Activated CD4-positive, CD25-positive, alpha-beta regulatory T cell treated with anti-CD3 and anti-CD28 coated beads, Interleukin-2, amount 50 U/mL, for 24 hours (primary cell): ENCODE measurements at regions not wholly inside any gene's neighbourhood (a gene's known extent, or its start where the extent isn't known, plus 50 kb on each side); places are given as distances from the start of the nearest gene placed in this dataset.

Experiments used
- ATAC-seq, 2 donors: fragments of 150-1000 bp; cut with Tn5 transposase; one replicate each; pipeline ENCODE4 v1.10.0; 2021; ENCODE audit warnings: mild to moderate bottlenecking in 1 of 2, moderate library complexity in 1 of 2

DNA sequence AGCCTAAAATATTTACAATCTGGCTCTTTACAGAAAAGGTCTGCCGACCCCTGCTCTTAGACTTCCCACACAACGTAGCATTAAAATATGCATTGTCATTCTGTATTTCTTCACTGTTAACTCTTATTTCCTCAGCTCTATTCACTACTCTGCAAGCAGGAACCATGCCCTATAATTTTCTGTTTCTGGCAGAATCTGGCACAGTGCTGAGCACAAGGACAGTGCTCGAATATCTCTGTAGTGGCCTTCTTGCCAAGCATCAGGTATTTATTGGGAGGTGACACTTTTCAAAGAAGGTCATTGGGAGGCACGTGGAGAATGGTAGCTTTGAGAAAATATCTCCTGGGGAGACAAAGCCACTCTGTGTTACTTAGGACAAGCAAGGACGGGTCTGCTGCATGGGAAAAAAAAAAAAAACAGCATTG lies 77.9 kb downstream of the PSMG1 start:
- no peak for ATAC-seq

DNA sequence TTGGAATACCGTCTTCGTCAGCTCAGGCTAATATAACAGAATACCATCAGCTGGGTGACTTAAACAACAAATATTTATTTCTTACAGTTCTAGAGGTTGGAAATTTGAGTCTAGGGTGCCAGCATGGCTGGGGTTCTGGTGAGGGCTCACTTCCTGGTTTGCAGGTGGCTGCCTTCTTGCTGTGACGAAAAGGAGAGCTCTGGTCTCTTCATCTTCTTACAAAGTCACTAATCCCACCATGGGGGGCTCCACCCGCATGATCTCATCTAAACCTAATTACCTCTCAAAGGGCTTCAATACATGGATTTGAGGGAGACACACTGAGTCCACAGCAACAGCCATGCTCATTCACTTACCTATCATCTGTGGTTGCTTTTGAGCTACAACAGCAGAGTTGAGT lies 78.3 kb downstream of the PSMG1 start:
- no peak for ATAC-seq

DNA sequence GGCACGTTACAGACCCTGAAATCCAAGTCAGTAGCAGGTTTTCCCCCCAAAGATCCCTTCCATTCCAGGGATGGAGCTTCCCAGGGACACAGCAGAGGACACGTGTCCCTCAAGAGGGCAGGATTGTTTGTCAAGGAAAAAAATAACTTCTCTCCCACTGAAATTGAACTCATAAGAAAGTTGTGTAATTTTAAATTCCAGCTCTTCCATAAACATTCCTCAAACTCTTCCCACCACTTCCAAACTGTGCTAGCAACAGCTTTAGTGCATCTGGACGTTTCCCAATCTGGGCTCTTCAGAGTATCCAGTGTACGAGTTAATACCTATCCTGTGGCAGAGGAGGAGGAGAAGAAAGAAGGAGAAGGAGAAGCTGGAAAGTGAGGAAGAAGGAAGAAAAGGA lies 79.6 kb downstream of the PSMG1 start:
- ATAC-seq: no peak

DNA sequence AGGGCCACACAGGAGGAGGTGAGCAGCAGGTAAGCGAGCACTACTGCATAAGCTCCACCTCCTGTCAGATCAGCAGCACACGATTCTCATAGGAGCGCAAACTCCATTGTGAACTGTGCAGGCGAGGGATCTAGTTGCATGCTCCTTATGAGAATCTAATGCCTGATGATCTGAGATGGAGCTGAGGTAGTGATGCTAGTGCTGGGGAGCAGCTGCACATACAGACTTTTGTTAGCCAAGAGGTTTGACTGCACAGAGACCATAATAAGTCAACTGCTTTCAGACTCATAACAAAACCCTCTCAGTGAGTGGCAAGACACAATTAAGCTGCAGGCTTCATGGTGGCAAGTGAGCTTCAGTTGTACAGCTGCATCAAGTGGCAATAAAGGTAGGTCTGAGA lies 83.4 kb downstream of the PSMG1 start:
- ATAC-seq: no peak

DNA sequence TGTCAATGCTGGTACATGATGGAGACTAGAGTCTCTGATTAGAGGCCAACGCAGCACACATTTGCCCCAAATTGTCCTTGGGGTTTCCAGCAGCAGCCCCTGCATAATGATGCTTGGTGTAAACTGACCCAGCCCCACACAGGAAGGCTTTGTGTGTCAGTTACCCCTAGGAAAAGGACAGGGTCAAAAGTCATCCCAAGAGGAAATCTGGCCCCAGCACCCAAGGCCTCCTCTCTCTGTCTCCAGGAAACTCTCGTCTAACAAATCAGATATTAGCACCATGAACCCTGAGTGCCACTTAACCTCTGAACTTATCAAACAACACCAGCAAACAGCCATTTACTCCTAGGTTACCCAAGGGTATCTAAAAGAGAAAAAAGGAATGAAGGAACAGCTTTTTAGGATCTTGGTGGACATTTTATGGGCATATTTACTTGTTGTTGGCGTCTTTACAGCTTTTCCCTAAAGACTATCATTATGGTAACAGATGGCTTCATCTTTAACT lies 84.5 kb downstream of the PSMG1 start:
- no peak for ATAC-seq

DNA sequence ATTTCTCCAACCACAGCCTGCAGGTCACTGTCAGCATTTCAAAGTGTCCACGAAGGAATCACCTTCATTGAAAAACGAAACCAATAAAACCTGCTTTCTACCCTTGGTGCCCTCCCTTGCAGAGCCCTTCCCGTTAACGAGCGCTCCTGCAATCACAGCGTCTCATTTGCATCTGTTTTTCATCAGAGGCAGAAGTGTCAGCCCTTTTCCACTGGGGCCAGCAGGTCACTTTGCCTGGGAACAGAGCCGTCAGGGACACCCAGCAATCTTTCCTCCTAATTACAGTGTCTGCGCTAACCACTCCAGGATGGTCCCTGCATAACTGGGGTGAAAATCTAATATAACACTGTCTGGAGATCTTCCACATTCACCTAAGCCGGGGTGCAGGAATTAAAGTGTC lies 85.3 kb downstream of the PSMG1 start:
- ATAC-seq: no peak

DNA sequence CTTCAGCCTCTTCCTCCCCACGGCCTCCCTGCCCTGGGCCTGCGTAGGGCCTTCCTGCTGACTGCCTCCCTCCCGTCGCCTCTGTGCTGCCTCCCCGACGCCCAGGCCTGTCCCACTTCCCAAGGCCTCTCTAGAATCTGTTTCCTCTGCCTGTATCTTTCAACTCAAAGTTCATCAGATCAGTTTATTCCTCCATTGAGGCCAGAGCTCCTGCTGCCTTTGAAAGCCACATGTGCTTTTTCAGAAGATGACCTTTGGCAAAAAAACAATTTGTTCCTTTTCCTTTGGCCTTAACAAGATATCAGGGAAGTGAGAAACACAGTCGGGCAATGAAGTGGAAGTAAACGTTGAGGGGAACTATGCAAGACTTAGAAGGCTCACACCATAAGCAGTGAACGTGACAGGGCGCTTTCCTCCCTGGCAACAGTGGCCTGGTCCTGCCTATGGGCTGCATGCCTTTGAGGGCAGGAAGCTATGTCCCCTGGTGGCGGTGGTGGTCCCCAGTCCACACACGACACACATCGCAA lies 85.9 kb downstream of the PSMG1 start:
- ATAC-seq: no peak

DNA sequence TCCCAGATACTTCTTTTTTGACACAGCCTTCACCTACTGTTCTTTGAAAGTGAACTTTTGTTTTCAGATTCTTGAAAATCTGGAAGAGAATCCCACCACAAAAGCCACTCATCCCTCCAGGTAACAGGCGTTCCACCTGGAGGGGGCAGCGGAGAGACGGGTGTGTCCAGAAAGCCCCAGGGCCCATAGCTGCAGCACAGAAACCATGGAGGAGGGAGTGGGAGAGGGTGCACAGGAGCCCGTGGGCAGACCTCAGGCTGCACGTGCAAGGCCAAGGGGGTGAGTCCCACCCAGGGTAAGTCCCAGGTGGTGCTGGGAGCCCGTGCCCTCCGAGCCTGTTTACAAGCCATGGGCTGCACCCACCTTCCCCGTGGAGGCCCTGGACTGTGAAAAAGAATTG lies 86.5 kb downstream of the PSMG1 start:
- no peak for ATAC-seq

DNA sequence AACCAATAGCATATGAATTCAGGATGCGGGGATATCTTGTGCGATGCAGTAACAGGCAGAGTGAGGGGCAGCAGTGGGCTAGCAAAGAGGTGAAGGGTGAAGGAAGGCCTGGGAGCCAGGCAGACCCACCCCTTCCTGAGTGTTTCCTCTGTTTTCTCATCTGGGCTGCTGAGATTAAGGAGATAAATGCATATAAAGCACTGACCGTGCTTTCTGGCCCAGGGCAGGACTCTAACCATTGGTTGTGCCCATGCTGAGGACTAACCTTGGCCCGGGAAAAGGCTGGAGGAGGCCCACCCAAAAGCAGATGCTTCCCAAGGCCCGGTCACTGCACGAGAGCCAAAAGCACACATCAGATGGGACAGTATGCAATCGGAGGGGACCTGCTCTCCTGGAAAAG lies 87.6 kb downstream of the PSMG1 start:
- ATAC-seq: no peak

DNA sequence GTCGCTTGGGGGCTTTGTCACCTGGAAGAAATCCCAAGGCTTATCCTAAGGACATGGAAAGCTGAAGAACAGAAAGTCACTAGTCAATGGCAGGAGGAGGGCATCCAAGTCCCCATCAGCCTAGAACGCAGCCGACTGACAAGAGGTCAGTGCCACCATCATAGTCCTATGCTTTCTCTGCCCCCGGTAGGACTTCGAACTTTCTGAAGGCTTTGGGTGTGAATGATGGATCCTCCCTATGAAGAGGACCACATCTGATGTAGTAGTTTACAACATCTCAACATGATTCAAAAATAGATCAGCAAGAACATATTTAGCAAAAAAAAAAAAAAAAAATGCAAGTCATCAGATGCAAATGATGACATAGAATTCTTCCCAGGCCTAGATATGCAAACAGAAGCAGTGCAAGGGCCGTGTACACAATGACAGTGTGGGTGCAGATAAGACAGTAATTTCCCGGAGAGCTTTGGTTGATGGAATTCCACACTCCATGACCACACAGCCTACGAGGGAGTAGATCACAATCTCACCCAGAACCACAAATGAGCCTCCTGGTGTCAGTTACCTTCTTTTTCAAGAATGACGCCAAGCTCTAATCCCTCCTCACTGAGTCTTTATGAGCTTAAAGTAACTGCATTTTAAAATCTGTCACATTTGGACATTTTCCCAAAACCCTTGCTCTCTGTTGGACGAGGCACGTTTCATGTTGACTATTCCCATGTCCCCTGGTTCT lies 88.2 kb downstream of the PSMG1 start:
- ATAC-seq: no peak

DNA sequence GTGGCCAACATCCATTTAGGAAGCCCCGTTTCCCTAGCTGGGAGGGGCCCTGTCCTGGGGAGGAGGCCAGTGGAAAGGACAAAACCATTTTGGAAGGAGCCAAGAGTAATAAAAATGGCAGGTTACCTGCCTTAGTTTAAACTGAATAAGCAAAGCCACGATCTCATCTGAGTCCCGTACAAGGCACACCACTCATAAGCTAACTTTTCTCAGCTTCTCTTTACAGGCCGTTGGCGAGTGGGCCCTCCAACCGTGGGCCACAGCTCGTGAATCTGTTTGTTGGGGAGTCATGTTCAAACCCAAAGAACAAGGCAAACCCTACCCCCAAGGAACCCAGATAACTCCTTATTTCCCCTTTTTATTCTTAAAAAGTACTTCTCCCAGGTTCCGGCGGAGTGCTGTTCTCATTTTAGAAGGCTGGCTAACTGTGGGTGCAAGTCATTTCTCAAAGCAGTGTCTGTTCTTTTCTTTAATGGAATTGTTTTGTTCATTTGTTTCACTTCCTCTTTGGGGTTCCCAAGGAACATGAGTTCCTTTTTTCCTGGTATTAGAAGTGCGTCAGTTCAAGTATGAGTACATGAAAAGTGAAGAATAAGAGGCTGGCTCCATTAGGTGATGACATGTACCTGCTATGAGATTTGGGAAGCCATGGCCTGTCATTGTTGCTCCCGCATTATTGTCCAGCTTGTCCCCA lies 89.0 kb downstream of the PSMG1 start:
- ATAC-seq: no peak

DNA sequence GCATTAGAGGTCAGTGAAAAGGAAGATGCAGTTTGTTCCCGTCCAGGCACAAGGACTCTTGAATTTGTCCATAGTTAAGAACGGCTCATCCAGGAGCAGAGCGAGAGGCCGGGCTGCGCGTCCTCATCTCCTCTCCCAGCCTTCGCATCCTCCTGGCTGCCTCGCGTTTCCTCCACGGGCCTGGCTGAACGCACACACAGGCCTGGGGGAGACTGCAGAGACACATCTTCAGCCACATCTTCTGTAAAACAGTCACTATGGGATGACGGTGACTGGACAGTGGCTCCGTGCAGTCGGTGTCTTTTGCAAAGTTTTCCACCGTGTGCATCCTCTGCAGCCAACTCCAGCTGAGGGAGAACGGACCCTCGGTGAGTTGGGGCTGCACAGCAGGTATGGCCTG lies 89.7 kb downstream of the PSMG1 start:
- ATAC-seq: no peak

DNA sequence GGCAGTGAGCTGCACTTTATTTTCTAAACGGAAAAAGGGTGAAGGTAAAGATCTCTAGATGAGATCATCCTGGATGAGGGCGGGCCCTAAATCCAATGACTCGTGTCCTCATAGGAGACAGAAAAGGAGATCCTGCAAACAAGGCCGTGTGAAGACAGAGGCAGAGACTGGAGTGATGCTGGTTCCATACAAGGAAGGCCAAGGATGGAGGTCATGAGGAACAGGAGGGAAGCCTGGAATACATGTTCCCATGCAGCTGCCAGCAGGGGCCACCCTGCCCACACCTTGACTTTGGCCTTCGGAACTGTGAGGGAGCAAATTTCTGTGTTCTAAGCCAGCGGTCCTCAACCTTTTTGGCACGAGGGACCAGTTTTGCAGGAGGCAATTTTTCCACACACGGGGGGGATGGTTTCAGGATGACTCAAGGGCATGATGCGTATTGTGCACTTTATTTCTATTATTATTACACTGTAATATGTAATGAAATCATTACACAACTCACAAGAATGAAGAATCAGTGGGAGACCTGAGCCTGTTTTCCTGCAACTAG lies 94.3 kb downstream of the PSMG1 start:
- ATAC-seq: no peak

DNA sequence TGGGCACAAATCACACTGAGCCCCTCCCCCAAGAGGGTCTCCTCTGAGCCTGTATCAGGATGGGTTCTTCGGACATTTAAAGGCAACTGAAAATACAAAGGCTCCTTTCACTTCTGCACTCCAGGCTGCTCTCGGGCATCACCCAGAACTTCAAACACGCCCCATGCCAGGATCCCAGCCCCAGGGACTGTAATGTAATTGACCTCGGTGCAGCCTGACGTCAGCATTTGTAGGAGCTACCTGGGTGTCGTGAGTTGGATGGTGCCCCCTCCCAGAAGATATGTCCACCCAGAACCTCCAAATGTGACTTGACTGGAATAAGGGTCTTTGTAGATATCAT lies 95.2 kb downstream of the PSMG1 start:
- ATAC-seq: no peak

DNA sequence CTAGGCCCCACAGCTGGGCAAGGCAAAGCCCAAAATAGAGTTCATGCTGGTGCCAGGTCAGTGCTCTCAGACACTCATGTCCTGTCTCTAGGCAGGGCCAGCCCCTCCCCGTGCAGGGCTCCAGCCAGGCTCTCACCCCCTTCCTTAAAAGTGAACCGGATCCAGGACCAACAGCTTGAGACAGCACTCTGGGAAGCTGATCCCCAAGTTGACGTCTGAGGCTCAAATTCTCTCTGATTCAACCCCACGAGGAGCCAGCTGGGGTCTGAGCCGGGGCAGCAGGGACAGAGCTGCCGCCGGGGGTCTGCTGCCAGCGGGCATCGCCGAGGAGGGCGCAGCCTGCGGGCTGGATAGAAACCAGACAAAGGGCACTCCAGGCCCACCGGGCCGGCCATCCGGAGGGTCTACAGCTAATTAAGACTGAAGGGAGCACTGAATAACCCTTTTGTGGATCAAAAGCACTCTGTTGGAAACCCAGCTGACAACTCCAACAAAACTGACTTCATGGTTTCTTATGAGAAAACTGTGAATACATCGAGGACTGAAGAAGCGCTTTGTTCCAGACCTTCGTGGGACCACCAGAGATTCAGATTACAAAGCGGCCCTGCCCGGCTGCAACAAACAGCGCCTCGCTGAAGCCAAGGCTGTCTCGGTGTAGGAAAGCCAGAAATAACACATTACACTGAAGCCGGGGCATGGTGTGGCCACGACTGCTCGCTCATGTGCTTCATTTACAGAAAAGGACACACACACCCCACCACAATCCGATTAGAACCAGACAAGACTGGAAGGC lies 95.8 kb downstream of the PSMG1 start:
- no peak for ATAC-seq

DNA sequence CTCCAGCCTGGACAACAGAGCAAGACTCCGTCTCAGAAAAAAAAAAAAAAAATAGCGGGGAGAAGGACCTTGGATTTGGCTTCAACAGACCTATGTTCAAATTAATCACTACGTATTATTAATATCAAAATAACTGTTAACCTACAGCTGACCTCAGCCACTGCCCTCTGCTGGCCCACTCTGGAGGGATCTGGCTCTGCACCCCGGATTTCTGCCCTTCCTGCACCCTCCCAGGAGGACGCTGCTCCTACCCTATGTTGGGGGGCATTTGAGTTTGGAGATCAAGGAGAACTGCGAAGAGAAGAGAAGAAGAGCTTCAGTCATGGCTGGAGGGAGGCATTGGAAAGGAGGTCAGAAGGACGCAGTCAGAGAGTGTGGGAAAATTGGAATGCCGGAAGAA lies 96.7 kb downstream of the PSMG1 start:
- ATAC-seq: no peak

DNA sequence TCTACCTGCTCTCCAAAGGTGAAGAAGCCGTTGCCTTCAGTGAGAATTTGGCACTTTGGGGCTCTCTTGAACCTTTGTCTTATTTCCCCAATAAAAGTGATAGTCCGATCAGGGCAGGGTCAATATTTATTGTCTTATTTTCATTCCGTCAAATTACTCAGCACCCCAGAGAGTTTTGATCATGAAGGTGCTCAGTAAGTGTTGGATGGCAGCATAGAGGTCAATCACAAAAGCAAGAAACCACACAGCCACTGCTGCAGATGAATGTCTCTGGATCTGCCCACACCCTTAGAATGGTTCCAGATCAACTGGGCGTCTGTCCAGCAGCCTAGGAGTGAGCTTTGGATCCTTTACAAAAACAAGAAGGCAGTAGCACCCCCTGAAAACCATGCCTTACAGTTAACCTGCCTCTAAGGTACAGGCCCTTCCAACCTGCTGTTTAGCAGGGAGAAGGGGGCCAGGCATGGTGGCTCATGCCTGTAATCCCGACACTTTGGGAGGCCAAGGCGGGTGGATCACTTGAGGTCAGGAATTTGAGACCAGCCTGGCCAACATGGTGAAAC lies 97.3 kb downstream of the PSMG1 start:
- ATAC-seq: no peak

DNA sequence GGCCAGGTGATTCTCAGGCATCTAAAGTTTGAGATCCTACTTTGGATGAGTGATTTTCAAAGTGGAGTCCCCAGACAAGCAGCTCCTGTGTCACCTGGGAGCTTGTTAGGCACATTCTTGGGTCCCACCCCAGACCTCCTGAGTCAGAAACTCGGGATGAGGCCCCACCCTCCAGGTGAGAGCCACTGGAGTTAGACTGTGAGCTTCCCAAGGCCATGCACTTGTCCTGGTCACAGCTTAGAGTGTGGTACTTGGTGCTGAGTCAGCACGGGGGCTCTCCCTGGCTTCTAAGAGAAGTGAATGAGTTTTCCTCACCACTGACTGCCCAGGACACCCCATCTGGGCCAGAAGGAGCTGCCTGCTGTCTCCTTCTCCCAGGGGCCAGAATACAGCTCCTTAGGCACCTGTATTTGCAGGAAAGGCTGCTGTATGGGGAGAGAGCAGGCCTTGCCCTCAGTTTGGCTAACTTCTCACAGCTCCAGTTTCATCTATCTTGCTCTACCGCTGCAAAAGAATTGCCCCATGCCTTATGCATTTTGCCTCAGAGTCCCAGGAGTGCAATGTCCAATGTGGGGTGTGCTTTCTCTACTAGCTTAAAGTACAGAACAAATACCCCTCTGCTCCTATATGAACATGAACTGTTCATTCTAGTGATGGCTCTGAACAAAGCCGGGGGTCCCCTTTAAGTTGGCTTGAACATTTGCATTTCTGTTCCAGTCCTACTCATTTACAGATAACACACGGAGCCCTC lies 98.1 kb downstream of the PSMG1 start:
- ATAC-seq: no peak

DNA sequence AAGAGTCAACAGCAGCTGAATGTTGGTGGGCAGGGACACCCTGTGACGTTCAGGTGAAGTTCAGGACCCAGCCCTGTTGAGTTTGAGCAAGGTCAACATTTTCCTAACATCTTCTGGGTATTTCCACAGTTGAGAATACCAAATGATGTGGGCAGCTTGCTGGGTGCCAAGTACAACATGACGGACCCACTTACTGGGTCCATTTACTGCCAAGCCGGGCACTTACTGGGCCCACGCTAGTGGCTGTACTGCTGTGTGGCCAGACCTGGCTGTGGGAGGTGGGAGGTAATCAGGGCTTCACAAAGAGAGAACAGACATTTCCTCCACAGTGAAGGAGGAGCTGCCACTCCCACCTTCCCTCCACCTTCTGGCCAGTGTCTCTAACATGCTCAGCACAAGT lies 99.2 kb downstream of the PSMG1 start:
- no peak for ATAC-seq

DNA sequence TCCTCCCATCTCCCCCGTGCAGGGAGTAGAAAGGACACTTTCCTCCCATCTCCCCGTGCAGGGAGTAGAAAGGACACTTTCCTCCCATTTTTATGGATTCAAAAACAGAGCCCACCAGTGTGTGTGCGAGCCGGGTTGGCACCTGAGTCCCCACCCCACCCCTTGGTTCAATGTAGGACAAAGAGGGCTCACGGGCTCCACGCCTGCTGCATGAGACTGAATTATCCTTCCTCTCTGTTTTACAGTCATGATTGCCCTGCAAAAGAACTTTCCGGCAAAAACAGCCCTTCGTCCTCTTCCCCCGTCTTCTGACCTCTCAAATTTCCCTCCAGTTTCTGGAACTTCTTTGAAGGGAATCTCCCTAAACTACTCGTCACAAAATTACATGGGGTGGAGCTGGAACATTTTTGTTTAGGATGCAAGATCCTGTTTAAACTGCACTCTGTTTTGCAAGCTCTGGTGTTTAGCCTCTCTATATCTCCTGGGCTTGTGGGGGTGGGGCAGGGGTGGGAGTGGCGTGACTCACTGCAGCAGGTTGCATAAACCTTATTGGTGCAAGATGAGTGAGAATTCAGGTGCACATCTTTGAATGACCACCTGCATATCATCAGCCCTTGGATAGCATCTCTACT lies 99.8 kb downstream of the PSMG1 start:
- no peak for ATAC-seq

DNA sequence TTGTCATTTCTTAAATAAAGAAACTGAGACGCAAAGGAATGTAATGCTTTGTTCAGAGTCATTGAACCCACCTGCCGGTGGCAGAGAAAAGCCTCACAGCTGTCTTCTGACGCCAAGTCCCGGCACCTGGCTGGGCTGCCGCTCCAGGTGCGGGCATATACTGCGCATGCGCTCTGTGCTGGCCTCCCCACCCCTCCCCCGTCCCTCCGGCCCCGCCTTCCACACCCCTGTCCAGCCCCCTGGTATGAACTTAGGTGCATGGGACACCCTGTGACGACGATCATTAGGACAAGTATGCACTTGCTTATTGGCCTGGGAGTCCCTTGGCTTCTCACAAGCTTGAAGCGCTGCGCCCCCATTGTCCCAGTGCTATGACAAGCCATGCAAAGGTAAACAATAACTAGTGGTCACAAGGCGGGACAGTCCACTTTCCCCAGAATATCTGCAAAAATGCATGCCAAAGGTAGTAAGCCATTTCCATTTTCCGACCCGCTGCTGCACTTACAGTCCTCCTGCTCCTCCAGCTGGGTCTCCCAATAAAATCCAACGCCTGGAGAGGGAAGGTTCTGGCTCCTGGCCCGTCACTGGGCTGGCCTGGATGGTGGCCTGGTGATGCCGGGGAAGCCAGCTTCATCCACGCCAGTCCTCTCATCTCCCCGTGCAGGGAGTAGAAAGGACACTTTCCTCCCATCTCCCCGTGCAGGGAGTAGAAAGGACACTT lies 100.4 kb downstream of the PSMG1 start:
- no peak for ATAC-seq
